H9 (cell line): ENCODE measurements at regions not wholly inside any gene's neighbourhood (a gene's known extent, or its start where the extent isn't known, plus 50 kb on each side); places are given as distances from the start of the nearest gene placed in this dataset.

Source experiments
- DNase-seq: peaks from one replicate; pipeline ENCODE4 v3.0.0-alpha.2; 2017
- H2AFZ ChIP-seq: one replicate; pipeline ENCODE4 v1.6.1; 2013; ENCODE audit warnings: mild to moderate bottlenecking, low read length, control low read depth, moderate library complexity
- H2AK5ac ChIP-seq: 2 replicates; pipeline ENCODE4 v1.6.1; 2013; ENCODE audit warnings: low read length, control low read depth, mixed read lengths; ENCODE audit not compliant: insufficient read length
- H2BK120ac ChIP-seq: one replicate; pipeline ENCODE4 v1.6.1; 2013; ENCODE audit warnings: low read depth, mild to moderate bottlenecking, low read length, control low read depth, inconsistent platforms; ENCODE audit not compliant: poor library complexity, severe bottlenecking
- H2BK12ac ChIP-seq: 2 replicates; pipeline ENCODE4 v1.6.1; 2013; ENCODE audit warnings: low read length, control low read depth, mixed read lengths, low read depth; ENCODE audit not compliant: insufficient read length
- H2BK15ac ChIP-seq: 2 replicates; pipeline ENCODE4 v1.6.1; 2013; ENCODE audit warnings: low read depth, low read length, control low read depth
- H2BK20ac ChIP-seq: one replicate; pipeline ENCODE4 v1.6.1; 2013; ENCODE audit warnings: low read depth, mild to moderate bottlenecking, low read length, control low read depth, inconsistent platforms; ENCODE audit not compliant: poor library complexity, severe bottlenecking
- H2BK5ac ChIP-seq: 2 replicates; pipeline ENCODE4 v1.6.1; 2013; ENCODE audit warnings: low read length, control low read depth, mixed read lengths; ENCODE audit not compliant: insufficient read length
- H3K14ac ChIP-seq: 2 replicates; pipeline ENCODE4 v1.6.1; 2013; ENCODE audit warnings: low read length, control low read depth; ENCODE audit not compliant: insufficient read depth
- H3K18ac ChIP-seq: 2 replicates; pipeline ENCODE4 v1.6.1; 2013; ENCODE audit warnings: low read depth, mild to moderate bottlenecking, mixed read lengths, low read length, control low read depth; ENCODE audit not compliant: insufficient read length
- H3K23ac ChIP-seq: 2 replicates; pipeline ENCODE4 v1.6.1; 2013; ENCODE audit warnings: low read length, control low read depth, mixed read lengths, low read depth; ENCODE audit not compliant: insufficient read length
- H3K23me2 ChIP-seq: 2 replicates; pipeline ENCODE4 v1.6.1; 2013; ENCODE audit warnings: low read depth, mild to moderate bottlenecking, mixed read lengths, low read length, control low read depth; ENCODE audit not compliant: insufficient read length, poor library complexity, severe bottlenecking
- H3K27ac ChIP-seq: 2 replicates; pipeline ENCODE4 v1.5.1; 2013; ENCODE audit warnings: low read length, control low read depth, mixed read lengths, low read depth; ENCODE audit not compliant: insufficient read length
- H3K27me3 ChIP-seq: 2 replicates; pipeline ENCODE4 v1.6.1; 2013; ENCODE audit warnings: low read length, control low read depth, inconsistent platforms; ENCODE audit not compliant: insufficient read depth
- H3K4ac ChIP-seq: 2 replicates; pipeline ENCODE4 v1.6.1; 2013; ENCODE audit warnings: low read depth, mild to moderate bottlenecking, control low read depth, inconsistent platforms, low read length, moderate library complexity
- H3K4me1 ChIP-seq: 2 replicates; pipeline ENCODE4 v1.6.1; 2013; ENCODE audit warnings: low read length, control low read depth, inconsistent platforms; ENCODE audit not compliant: insufficient read depth
- H3K4me2 ChIP-seq: 2 replicates; pipeline ENCODE4 v1.6.1; 2013; ENCODE audit warnings: low read length, control low read depth, mixed read lengths; ENCODE audit not compliant: insufficient read length, insufficient read depth
- H3K56ac ChIP-seq: 2 replicates; pipeline ENCODE4 v1.6.1; 2013; ENCODE audit warnings: low read depth, mild to moderate bottlenecking, mixed read lengths, low read length, control low read depth; ENCODE audit not compliant: insufficient read length
- H3K79me1 ChIP-seq: 2 replicates; pipeline ENCODE4 v1.6.1; 2013; ENCODE audit warnings: low read depth, mild to moderate bottlenecking, moderate library complexity, low read length, control low read depth, inconsistent platforms; ENCODE audit not compliant: insufficient read depth, poor library complexity, severe bottlenecking
- H3K79me2 ChIP-seq: 2 replicates; pipeline ENCODE4 v1.6.1; 2013; ENCODE audit warnings: low read length, control low read depth, inconsistent platforms; ENCODE audit not compliant: insufficient read depth
- H3K9ac ChIP-seq: 2 replicates; pipeline ENCODE4 v1.6.1; 2013; ENCODE audit warnings: low read length, control low read depth, mixed read lengths; ENCODE audit not compliant: insufficient read length; ENCODE audit errors: extremely low read depth
- H3K9me3 ChIP-seq: one replicate; pipeline ENCODE4 v1.6.1; 2013; ENCODE audit warnings: low read depth, low read length, inconsistent platforms; ENCODE audit not compliant: control insufficient read depth
- H3T11ph ChIP-seq: one replicate; pipeline ENCODE4 v1.6.1; 2013; ENCODE audit warnings: mild to moderate bottlenecking, low read length, control low read depth, inconsistent platforms
- H4K20me1 ChIP-seq: one replicate; pipeline ENCODE4 v1.6.1; 2013; ENCODE audit not compliant: control insufficient read depth, insufficient read length, insufficient read depth
- H4K5ac ChIP-seq: 2 replicates; pipeline ENCODE4 v1.6.1; 2013; ENCODE audit warnings: low read depth, mild to moderate bottlenecking, mixed read lengths, low read length, control low read depth; ENCODE audit not compliant: insufficient read length
- H4K8ac ChIP-seq: replicated peaks from 2 replicates; pipeline ENCODE4 v1.6.1; 2013; ENCODE audit warnings: low read length, control low read depth, mixed read lengths, low read depth; ENCODE audit not compliant: insufficient read length
- H4K91ac ChIP-seq: 2 replicates; pipeline ENCODE4 v1.6.1; 2013; ENCODE audit warnings: low read depth, mild to moderate bottlenecking, moderate library complexity, mixed read lengths, low read length, control low read depth; ENCODE audit not compliant: insufficient read length
- H3K27ac Mint-ChIP-seq, 3 experiments: 2 replicates in 2 of 3; 3 replicates in 1 of 3; pipeline ENCODE4 v1.8.0; 2020 to 2021; ENCODE audit warnings: mixed read lengths in 3 of 3, mild to moderate bottlenecking in 1 of 3, moderate library complexity in 1 of 3
- H3K27me3 Mint-ChIP-seq: 2 replicates; pipeline ENCODE4 v1.8.0; 2021; ENCODE audit warnings: low read depth, mild to moderate bottlenecking, moderate library complexity, mixed read lengths
- H3K36me3 Mint-ChIP-seq, 3 experiments: 2 replicates in 2 of 3; 3 replicates in 1 of 3; pipeline ENCODE4 v1.8.0; 2020 to 2021; ENCODE audit warnings: low read depth in 3 of 3, mixed read lengths in 3 of 3; ENCODE audit not compliant: insufficient read depth in 1 of 3
- H3K4me1 Mint-ChIP-seq, 2 experiments: 2 replicates each; pipeline ENCODE4 v1.8.0; 2020; ENCODE audit warnings: mixed read lengths in 2 of 2
- H3K4me3 Mint-ChIP-seq, 2 experiments: 2 replicates in 1 of 2; 3 replicates in 1 of 2; pipeline ENCODE4 v1.8.0; 2020 to 2021; ENCODE audit warnings: mild to moderate bottlenecking in 2 of 2, mixed read lengths in 2 of 2, moderate library complexity in 1 of 2
- H3K9me3 Mint-ChIP-seq, 2 experiments: 2 replicates in 1 of 2; 3 replicates in 1 of 2; pipeline ENCODE4 v1.8.0; 2020; ENCODE audit warnings: mild to moderate bottlenecking in 2 of 2, mixed read lengths in 2 of 2, moderate library complexity in 1 of 2
- CTCF ChIP-seq: fragments of 200-600 bp; sonication (generic); conservative IDR thresholded peaks from 3 replicates; pipeline ENCODE4 v1.8.0; 2021; ENCODE audit warnings: antibody characterized with exemption, mild to moderate bottlenecking
- WGBS: extraction: QIAGEN DNeasy Blood & Tissue Kit; methylation state at CpG from one replicate; pipeline ENCODE4 v1.1.7; 2013; ENCODE audit warnings: missing lambda C conversion rate, low lambda C conversion rate, mixed read lengths; ENCODE audit not compliant: insufficient read length; ENCODE audit errors: extremely low coverage; 5-methylcytosine and 5-hydroxymethylcytosine counted together

GRCh38 chrX:94265323-94265722 lies 591.3 kb downstream of the FAM133A start:
- H2BK12ac ChIP-seq = no peak overlapping the region
- no peak overlapping the region for H4K91ac ChIP-seq
- WGBS = no CpG with 5 or more reads among the region's 1 CpG
- DNase-seq = no peak
- H3K4me2 ChIP-seq = no peak overlapping the region
- Mint-ChIP-seq H3K36me3 (peaks cover 11 to 47% (median 14%) of the 10 kb centered on the region in 3 experiments), H3K27ac (no peak overlapping the region), H3K27me3 (no peaks in the 10 kb centered on the region), H3K4me3 (no peak overlapping the region), H3K9me3 (peaks cover 14 to 36% of the 10 kb centered on the region in 2 experiments), H3K4me1 (no peaks in the 10 kb centered on the region)
- no peak overlapping the region for H2BK15ac ChIP-seq
- H3K27ac ChIP-seq = no peak overlapping the region
- H3K56ac ChIP-seq = no peak overlapping the region
- H3K9me3 ChIP-seq = no peaks in the 10 kb centered on the region
- no peak overlapping the region for H2AFZ ChIP-seq
- no peaks in the 10 kb centered on the region for H3K4me1 ChIP-seq
- no peak overlapping the region for H2BK120ac ChIP-seq
- H4K5ac ChIP-seq = no peak overlapping the region
- no peak for TF ChIP-seq CTCF
- no peaks in the 10 kb centered on the region for H4K20me1 ChIP-seq
- H3K27me3 ChIP-seq = no peaks in the 10 kb centered on the region
- no peaks in the 10 kb centered on the region for H3K79me2 ChIP-seq
- no peak overlapping the region for H2AK5ac ChIP-seq
- H3K23me2 ChIP-seq = no peaks in the 10 kb centered on the region
- no peak overlapping the region for H4K8ac ChIP-seq
- H2BK5ac ChIP-seq = no peak overlapping the region
- no peak overlapping the region for H3K9ac ChIP-seq
- H3T11ph ChIP-seq = no peak overlapping the region
- H3K14ac ChIP-seq = no peak overlapping the region
- no peak overlapping the region for H3K18ac ChIP-seq
- no peak overlapping the region for H3K23ac ChIP-seq
- no peak overlapping the region for H2BK20ac ChIP-seq
- H3K79me1 ChIP-seq = no peaks in the 10 kb centered on the region
- H3K4ac ChIP-seq = no peak overlapping the region
